Right lobe of liver (tissue), 4 donors: ENCODE measurements at regions not wholly inside any gene's neighbourhood (a gene's known extent, or its start where the extent isn't known, plus 50 kb on each side); places are given as distances from the start of the nearest gene placed in this dataset.

ENCODE experiments used
- POLR2A ChIP-seq: fragments of 450-650 bp; IDR thresholded peaks from one replicate; pipeline ENCODE4 v1.6.1; 2017; ENCODE audit warnings: antibody characterized with exemption, mild to moderate bottlenecking
- TF ChIP-seq, protein P1 (sequence below), 4 donors: fragments of 200-600 bp in 3 of 4; fragments of 450-650 bp in 1 of 4; IDR thresholded peaks; one replicate each; pipeline versions ENCODE4 v1.5.1 to v1.8.0; 2016 to 2022; ENCODE audit warnings: antibody characterized with exemption in 4 of 4, mild to moderate bottlenecking in 2 of 4
- donor health status: DM: no; HTN: no; CAD: no.
- donor health status: DM: no; HTN: no; CAD: no.
- donor health status: DM: no; HTN: yes; CAD: no.

DNA sequence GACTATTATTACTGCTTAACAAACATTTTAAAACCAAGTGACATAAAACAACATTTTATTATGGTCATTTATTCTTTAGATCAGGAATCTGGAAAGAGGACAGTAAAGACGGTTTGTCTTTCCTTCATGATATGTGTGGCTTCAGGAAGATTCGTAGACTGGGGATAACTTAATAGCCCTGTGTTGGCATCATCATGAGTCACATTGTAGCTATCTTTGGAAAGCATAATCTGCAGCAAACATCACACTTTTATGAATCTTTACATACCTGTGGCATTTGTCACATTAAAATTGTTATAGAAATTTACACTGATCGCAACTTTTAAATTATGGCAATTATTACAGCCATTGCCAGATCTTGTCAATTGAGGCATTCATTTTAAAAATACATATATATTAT, 397.1 kb downstream of the NOVA1 start:
- TF ChIP-seq, protein P1, sequence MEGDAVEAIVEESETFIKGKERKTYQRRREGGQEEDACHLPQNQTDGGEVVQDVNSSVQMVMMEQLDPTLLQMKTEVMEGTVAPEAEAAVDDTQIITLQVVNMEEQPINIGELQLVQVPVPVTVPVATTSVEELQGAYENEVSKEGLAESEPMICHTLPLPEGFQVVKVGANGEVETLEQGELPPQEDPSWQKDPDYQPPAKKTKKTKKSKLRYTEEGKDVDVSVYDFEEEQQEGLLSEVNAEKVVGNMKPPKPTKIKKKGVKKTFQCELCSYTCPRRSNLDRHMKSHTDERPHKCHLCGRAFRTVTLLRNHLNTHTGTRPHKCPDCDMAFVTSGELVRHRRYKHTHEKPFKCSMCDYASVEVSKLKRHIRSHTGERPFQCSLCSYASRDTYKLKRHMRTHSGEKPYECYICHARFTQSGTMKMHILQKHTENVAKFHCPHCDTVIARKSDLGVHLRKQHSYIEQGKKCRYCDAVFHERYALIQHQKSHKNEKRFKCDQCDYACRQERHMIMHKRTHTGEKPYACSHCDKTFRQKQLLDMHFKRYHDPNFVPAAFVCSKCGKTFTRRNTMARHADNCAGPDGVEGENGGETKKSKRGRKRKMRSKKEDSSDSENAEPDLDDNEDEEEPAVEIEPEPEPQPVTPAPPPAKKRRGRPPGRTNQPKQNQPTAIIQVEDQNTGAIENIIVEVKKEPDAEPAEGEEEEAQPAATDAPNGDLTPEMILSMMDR (IDR thresholded peaks at IDR 0.05): no peak
- no peak for TF ChIP-seq POLR2A
